ENCODE measurements at regions not wholly inside any gene's neighbourhood (a gene's known extent, or its start where the extent isn't known, plus 50 kb on each side); places are given as distances from the start of the nearest gene placed in this dataset.

DNA sequence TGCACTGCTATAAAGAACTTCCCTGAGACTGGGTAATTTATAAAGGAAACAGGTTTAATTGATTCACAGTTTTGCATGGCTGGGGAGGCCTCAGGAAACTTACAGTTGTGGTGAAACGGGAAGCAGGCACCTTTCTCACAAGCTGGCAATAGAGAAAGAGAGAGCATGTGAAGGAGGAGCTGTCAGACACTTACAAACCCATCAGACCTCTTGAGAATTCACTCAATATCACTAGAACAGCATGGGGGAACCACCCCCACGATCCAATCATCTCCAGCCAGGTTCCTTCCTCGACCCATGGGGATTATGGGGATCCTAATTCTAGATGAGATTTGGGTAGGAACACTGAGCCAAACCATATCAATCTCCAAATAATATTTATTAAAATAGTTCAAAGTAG, 729.2 kb upstream of the DDX18 start:
- Histone ChIP-seq H3K9ac (ENCODE audit: low read length) (no peak overlapping the region), H3K79me2 (ENCODE audit: insufficient read depth, low read length) (no peaks in the 10 kb centered on the region), H3K4me1 (ENCODE audit: insufficient read depth, low read length, severe bottlenecking) (no peaks in the 10 kb centered on the region), H4K20me1 (ENCODE audit: insufficient read depth, low read length) (no peaks in the 10 kb centered on the region), H3K9me2 (ENCODE audit: low read depth, low read length) (no peaks in the 10 kb centered on the region), H3K36me3 (ENCODE audit: insufficient read depth, low read length) (no peaks in the 10 kb centered on the region), H3K4me2 (ENCODE audit: low read length) (no peak overlapping the region), H2AFZ (ENCODE audit: low read length) (no peak overlapping the region), H3K9me3 (ENCODE audit: low read length) (no peaks in the 10 kb centered on the region), H3K27me3 (ENCODE audit: insufficient read depth, low read length) (no peaks in the 10 kb centered on the region), H3K27ac (ENCODE audit: low read depth, low read length, poor library complexity, severe bottlenecking) (no peak overlapping the region), H3K4me3 (ENCODE audit: low read depth, low read length, poor library complexity, severe bottlenecking) (no peak overlapping the region), H3F3A (ENCODE audit: insufficient read depth, low read length) (no peaks in the 10 kb centered on the region)
- TF ChIP-seq EZH2 (IDR thresholded peaks at IDR 0.05; ENCODE audit: borderline replicate concordance, low read length): no peak
- TF ChIP-seq, protein P1, sequence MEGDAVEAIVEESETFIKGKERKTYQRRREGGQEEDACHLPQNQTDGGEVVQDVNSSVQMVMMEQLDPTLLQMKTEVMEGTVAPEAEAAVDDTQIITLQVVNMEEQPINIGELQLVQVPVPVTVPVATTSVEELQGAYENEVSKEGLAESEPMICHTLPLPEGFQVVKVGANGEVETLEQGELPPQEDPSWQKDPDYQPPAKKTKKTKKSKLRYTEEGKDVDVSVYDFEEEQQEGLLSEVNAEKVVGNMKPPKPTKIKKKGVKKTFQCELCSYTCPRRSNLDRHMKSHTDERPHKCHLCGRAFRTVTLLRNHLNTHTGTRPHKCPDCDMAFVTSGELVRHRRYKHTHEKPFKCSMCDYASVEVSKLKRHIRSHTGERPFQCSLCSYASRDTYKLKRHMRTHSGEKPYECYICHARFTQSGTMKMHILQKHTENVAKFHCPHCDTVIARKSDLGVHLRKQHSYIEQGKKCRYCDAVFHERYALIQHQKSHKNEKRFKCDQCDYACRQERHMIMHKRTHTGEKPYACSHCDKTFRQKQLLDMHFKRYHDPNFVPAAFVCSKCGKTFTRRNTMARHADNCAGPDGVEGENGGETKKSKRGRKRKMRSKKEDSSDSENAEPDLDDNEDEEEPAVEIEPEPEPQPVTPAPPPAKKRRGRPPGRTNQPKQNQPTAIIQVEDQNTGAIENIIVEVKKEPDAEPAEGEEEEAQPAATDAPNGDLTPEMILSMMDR (IDR thresholded peaks at IDR 0.05; ENCODE audit: low read length): no peak

GRCh38 chr2:117085737-117086136, 728.8 kb upstream of the DDX18 start:
- Histone ChIP-seq H2AFZ (ENCODE audit: low read length) (no peak overlapping the region), H3K36me3 (ENCODE audit: insufficient read depth, low read length) (no peaks in the 10 kb centered on the region), H3K27ac (ENCODE audit: low read depth, low read length, poor library complexity, severe bottlenecking) (no peak overlapping the region), H3K9ac (ENCODE audit: low read length) (no peak overlapping the region), H3K9me3 (ENCODE audit: low read length) (no peaks in the 10 kb centered on the region), H3K27me3 (ENCODE audit: insufficient read depth, low read length) (no peaks in the 10 kb centered on the region), H3K4me1 (ENCODE audit: insufficient read depth, low read length, severe bottlenecking) (no peaks in the 10 kb centered on the region), H3K79me2 (ENCODE audit: insufficient read depth, low read length) (no peaks in the 10 kb centered on the region), H3F3A (ENCODE audit: insufficient read depth, low read length) (no peaks in the 10 kb centered on the region), H4K20me1 (ENCODE audit: insufficient read depth, low read length) (no peaks in the 10 kb centered on the region), H3K9me2 (ENCODE audit: low read depth, low read length) (no peaks in the 10 kb centered on the region), H3K4me3 (ENCODE audit: low read depth, low read length, poor library complexity, severe bottlenecking) (no peak overlapping the region), H3K4me2 (ENCODE audit: low read length) (no peak overlapping the region)
- TF ChIP-seq, protein P1 (IDR thresholded peaks at IDR 0.05; ENCODE audit: low read length): no peak
- TF ChIP-seq EZH2 (IDR thresholded peaks at IDR 0.05; ENCODE audit: borderline replicate concordance, low read length): no peak

GRCh38 chr2:117086174-117086942, 728.1 kb upstream of the DDX18 start:
- Histone ChIP-seq H3K9ac (ENCODE audit: low read length) (no peak overlapping the region), H3K4me2 (ENCODE audit: low read length) (no peak overlapping the region), H2AFZ (ENCODE audit: low read length) (no peak overlapping the region), H3K79me2 (ENCODE audit: insufficient read depth, low read length) (no peaks in the 10 kb centered on the region), H3K4me3 (ENCODE audit: low read depth, low read length, poor library complexity, severe bottlenecking) (no peak overlapping the region), H3K4me1 (ENCODE audit: insufficient read depth, low read length, severe bottlenecking) (no peaks in the 10 kb centered on the region), H3K27ac (ENCODE audit: low read depth, low read length, poor library complexity, severe bottlenecking) (no peak overlapping the region), H3K36me3 (ENCODE audit: insufficient read depth, low read length) (no peaks in the 10 kb centered on the region), H3F3A (ENCODE audit: insufficient read depth, low read length) (no peaks in the 10 kb centered on the region), H3K9me3 (ENCODE audit: low read length) (no peaks in the 10 kb centered on the region), H3K27me3 (ENCODE audit: insufficient read depth, low read length) (no peaks in the 10 kb centered on the region), H4K20me1 (ENCODE audit: insufficient read depth, low read length) (no peaks in the 10 kb centered on the region), H3K9me2 (ENCODE audit: low read depth, low read length) (no peaks in the 10 kb centered on the region)
- no peak for TF ChIP-seq EZH2 (IDR thresholded peaks at IDR 0.05; ENCODE audit: borderline replicate concordance, low read length)
- TF ChIP-seq, protein P1 (IDR thresholded peaks at IDR 0.05; ENCODE audit: low read length): no peak
